Progenitor cell of endocrine pancreas (in vitro differentiated cells): ENCODE measurements at regions not wholly inside any gene's neighbourhood (a gene's known extent, or its start where the extent isn't known, plus 50 kb on each side); places are given as distances from the start of the nearest gene placed in this dataset.

Source experiments
- DNase-seq: peaks from one replicate; pipeline ENCODE4 v3.0.0; 2021; ENCODE audit warnings: low spot score; ENCODE audit not compliant: unreplicated experiment
- H3K27ac Mint-ChIP-seq: 2 replicates; pipeline ENCODE4 v1.8.0; 2021; ENCODE audit warnings: mild to moderate bottlenecking, moderate library complexity, mixed read lengths
- H3K27me3 Mint-ChIP-seq: 2 replicates; pipeline ENCODE4 v1.8.0; 2021; ENCODE audit warnings: mixed read lengths
- H3K36me3 Mint-ChIP-seq: 2 replicates; pipeline ENCODE4 v1.8.0; 2022; ENCODE audit warnings: mixed read lengths; ENCODE audit not compliant: insufficient read depth
- H3K4me1 Mint-ChIP-seq: 2 replicates; pipeline ENCODE4 v1.8.0; 2021; ENCODE audit warnings: low read depth, mixed read lengths
- H3K4me3 Mint-ChIP-seq: 2 replicates; pipeline ENCODE4 v1.8.0; 2021; ENCODE audit warnings: low read depth, mild to moderate bottlenecking, moderate library complexity, mixed read lengths
- H3K9me3 Mint-ChIP-seq: 2 replicates; pipeline ENCODE4 v1.8.0; 2021; ENCODE audit warnings: low read depth, mixed read lengths
- TF ChIP-seq, protein P1 (sequence below): fragments of 200-600 bp; sonication (generic); IDR thresholded peaks from one replicate; pipeline ENCODE4 v1.5.0; 2021; ENCODE audit warnings: antibody characterized with exemption, mild to moderate bottlenecking; ENCODE audit not compliant: unreplicated experiment

DNA sequence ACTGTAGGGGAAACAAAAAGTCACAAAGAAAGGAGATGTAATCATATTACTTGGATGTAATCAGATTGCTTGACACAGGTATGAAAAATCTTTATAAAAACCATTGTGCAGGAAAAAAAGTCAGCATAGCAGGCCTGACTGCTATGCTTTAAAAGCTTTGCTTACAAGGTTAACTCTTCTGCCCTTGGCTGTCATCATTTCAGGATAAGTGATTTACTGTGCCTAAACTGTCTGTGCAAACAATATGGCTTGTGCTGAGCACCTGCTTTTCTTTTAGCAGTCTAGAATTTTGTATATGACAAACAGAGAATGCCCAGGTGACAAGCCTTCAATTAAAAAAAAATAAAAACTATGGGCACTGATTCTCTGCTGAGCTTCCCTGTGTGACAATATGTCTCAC, 63.8 kb upstream of the PLEKHG7 start:
- Mint-ChIP-seq H3K4me1 (peaks cover 2% of the 10 kb centered on the region), H3K27me3 (no peaks in the 10 kb centered on the region), H3K9me3 (peaks cover 2% of the 10 kb centered on the region), H3K4me3 (no peak overlapping the region), H3K27ac (no peak overlapping the region), H3K36me3 (no peaks in the 10 kb centered on the region)
- no peak for DNase-seq
- TF ChIP-seq, protein P1, sequence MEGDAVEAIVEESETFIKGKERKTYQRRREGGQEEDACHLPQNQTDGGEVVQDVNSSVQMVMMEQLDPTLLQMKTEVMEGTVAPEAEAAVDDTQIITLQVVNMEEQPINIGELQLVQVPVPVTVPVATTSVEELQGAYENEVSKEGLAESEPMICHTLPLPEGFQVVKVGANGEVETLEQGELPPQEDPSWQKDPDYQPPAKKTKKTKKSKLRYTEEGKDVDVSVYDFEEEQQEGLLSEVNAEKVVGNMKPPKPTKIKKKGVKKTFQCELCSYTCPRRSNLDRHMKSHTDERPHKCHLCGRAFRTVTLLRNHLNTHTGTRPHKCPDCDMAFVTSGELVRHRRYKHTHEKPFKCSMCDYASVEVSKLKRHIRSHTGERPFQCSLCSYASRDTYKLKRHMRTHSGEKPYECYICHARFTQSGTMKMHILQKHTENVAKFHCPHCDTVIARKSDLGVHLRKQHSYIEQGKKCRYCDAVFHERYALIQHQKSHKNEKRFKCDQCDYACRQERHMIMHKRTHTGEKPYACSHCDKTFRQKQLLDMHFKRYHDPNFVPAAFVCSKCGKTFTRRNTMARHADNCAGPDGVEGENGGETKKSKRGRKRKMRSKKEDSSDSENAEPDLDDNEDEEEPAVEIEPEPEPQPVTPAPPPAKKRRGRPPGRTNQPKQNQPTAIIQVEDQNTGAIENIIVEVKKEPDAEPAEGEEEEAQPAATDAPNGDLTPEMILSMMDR, result no peak

DNA sequence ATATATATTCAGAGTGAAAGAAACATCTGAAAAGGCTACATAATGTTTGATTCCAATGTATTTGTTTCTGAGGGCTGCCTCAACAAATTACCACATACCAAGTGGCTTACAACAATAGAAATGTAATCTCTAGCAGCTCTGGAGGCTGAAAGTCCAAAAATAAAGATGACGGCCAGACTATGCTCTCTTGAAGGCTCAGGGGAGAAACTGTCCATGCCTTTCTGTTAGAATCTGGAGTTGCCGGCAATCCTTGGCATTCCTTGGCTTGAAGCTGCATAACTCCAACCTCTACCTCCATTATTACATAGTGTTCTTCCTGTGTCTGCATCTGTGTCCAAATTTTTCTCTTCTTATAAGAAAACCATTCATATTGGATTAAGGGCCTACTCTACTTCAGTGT, 68.1 kb upstream of the PLEKHG7 start:
- no peaks in the 10 kb centered on the region for H3K36me3 Mint-ChIP-seq
- TF ChIP-seq, protein P1, result no peak
- no peak overlapping the region for H3K27ac Mint-ChIP-seq
- H3K27me3 Mint-ChIP-seq, result peaks cover 11% of the 10 kb centered on the region
- H3K4me1 Mint-ChIP-seq, result peaks cover 2% of the 10 kb centered on the region
- H3K9me3 Mint-ChIP-seq, result peaks cover 2% of the 10 kb centered on the region
- no peak overlapping the region for H3K4me3 Mint-ChIP-seq
- DNase-seq, result no peak

DNA sequence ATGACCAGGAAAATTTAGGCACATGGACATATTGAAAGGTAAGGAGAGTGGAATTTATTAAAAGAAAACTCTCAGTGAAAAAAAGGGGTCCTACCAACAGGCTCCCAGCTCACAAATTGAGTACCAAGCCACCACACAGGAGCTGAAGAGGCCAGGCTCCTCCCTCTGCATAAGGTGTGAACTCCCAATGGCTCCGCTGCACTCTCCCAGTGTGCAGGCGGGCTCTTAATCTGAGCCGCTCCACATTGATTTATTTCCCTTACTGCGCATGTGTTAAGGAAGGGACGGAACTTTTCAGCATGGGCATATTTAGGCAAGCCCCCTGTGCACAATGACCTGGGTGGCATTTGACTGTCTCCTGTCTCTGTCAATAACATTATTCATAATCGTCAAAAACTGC, 68.6 kb upstream of the PLEKHG7 start:
- peaks cover 2% of the 10 kb centered on the region for H3K4me1 Mint-ChIP-seq
- peaks cover 11% of the 10 kb centered on the region for H3K27me3 Mint-ChIP-seq
- no peaks in the 10 kb centered on the region for H3K36me3 Mint-ChIP-seq
- no peak for DNase-seq
- peaks cover 2% of the 10 kb centered on the region for H3K9me3 Mint-ChIP-seq
- H3K27ac Mint-ChIP-seq, result no peak overlapping the region
- TF ChIP-seq, protein P1, result no peak
- no peak overlapping the region for H3K4me3 Mint-ChIP-seq

DNA sequence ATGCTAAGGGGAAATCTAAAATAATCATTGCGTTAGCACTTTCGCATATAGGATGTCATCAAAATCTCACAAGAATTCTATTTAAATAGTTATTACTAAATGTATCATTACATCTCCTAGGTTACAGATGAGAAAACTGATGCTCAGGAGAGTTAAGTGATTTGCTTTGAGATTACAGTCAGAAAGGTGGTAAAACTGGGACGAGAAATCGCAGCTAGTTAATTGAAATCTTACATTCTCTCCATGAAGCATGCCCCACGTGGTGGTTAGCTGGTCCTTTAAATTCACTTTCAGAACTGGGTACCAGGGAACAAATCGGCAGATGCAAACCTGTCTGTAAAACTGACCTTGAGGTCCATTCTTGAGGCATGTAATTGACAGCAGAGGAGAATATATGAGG, 71.8 kb upstream of the PLEKHG7 start:
- peaks cover 2% of the 10 kb centered on the region for H3K9me3 Mint-ChIP-seq
- peaks cover 2% of the 10 kb centered on the region for H3K4me1 Mint-ChIP-seq
- no peak overlapping the region for H3K27ac Mint-ChIP-seq
- TF ChIP-seq, protein P1, result no peak
- H3K36me3 Mint-ChIP-seq, result no peaks in the 10 kb centered on the region
- DNase-seq, result no peak
- H3K4me3 Mint-ChIP-seq, result no peak overlapping the region
- H3K27me3 Mint-ChIP-seq, result peaks cover 11% of the 10 kb centered on the region

DNA sequence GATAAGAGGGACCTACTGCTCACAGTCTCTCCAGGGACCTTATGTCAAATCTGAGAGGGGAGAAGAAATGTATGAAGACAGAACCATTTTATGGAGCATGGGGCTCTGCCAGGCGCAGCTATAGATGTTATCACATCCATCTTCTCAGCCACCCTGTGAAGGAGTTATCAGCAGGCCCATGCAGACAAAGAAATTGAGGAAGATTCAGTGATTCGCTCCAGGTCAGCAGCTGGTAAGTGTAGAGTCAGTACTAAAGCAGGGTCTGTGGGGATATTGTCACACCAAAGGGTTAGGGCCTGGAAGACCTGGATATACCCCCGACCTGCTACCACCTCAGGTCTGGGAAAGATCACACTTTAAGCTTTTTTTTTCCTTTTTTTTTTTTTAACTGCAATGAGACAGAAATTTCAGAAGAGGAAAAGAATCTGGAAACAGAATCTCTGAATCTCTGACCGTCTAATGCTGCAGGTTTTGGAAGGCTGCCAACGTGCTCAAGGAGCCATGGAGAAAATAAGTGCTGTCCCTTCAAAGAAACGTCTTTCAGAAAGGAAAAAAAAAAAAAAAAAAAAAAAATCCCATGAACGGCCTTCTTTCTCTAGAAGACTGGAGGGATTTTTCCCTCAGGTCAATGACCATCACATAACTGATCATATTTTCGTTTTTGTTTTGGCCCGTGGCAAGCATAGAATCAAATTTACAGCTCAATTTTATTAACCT, 73.3 kb upstream of the PLEKHG7 start:
- Mint-ChIP-seq H3K4me3 (no peak overlapping the region), H3K27ac (no peak overlapping the region), H3K4me1 (peaks cover 2% of the 10 kb centered on the region), H3K27me3 (peaks cover 11% of the 10 kb centered on the region), H3K9me3 (peaks cover 2% of the 10 kb centered on the region), H3K36me3 (no peaks in the 10 kb centered on the region)
- TF ChIP-seq, protein P1, result no peak
- DNase-seq, result no peak
